SJSA1 (cell line): ENCODE measurements at regions not wholly inside any gene's neighbourhood (a gene's known extent, or its start where the extent isn't known, plus 50 kb on each side); places are given as distances from the start of the nearest gene placed in this dataset.
A peak's percentile ranks its signal among the peaks of the same experiment; 100 is the strongest.

Experiments
- DNase-seq, 2 experiments: peaks; one replicate each; pipeline ENCODE4 v3.0.0-alpha.2; 2015 to 2020; ENCODE audit warnings: low spot score in 2 of 2, low read depth in 1 of 2
- H3K27ac ChIP-seq: fragments of 250-450 bp; sonication (Bioruptor Pico); 2 replicates; pipeline ENCODE4 v1.5.1; 2020; ENCODE audit warnings: mild to moderate bottlenecking, moderate library complexity
- H3K27me3 ChIP-seq: fragments of 250-450 bp; sonication (Bioruptor Pico); replicated peaks from 2 replicates; pipeline ENCODE4 v1.5.1; 2020; ENCODE audit warnings: mild to moderate bottlenecking, moderate library complexity
- H3K36me3 ChIP-seq: fragments of 250-450 bp; sonication (Bioruptor Pico); 2 replicates; pipeline ENCODE4 v1.5.1; 2020; ENCODE audit warnings: mild to moderate bottlenecking
- H3K4me1 ChIP-seq: fragments of 250-450 bp; sonication (Bioruptor Pico); replicated peaks from 2 replicates; pipeline ENCODE4 v1.6.1; 2021; ENCODE audit warnings: mild to moderate bottlenecking
- H3K4me3 ChIP-seq: fragments of 250-450 bp; sonication (Bioruptor Pico); 2 replicates; pipeline ENCODE4 v1.5.1; 2020; ENCODE audit warnings: mild to moderate bottlenecking
- H3K9me3 ChIP-seq: fragments of 250-450 bp; sonication (Bioruptor Pico); replicated peaks from 2 replicates; pipeline ENCODE4 v1.5.1; 2020; ENCODE audit warnings: mild to moderate bottlenecking

- no peaks in the 10 kb centered on the region for H3K27me3 ChIP-seq
- DNase-seq, result no peak
- H3K4me3 ChIP-seq, result no peak overlapping the region
- no peaks in the 10 kb centered on the region for H3K9me3 ChIP-seq
- H3K36me3 ChIP-seq, result no peaks in the 10 kb centered on the region
- H3K27ac ChIP-seq, result no peak overlapping the region
- H3K4me1 ChIP-seq, result peaks cover 4% of the 10 kb centered on the region; the same call in 1 of the 2 replicates
Measured at GRCh38 chr9:21672761-21673160, 129.7 kb upstream of the MTAP start.

DNA sequence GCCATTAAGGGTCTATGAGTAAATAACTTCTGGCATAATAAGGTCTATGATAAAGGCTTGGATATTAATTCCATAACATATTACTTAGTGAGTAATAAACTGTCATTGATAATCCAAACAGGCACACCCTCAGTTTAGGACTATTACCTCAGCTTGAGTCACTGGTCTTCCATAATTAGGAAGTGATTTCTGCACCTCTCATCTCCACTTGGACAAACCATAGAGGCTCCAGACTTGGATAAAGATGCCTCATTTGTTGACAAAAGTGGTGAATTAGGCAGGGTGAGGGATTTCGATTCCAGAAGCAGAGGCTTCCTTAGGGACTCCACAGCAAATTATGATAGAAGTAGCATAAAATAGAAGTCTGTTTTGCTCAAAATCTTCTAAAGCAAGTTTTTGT is 127.5 kb upstream of the MTAP start:
- no peak for DNase-seq
- Histone ChIP-seq H3K27ac (no peak overlapping the region), H3K4me1 (peaks cover 4% of the 10 kb centered on the region; the same call in 1 of the 2 replicates), H3K36me3 (no peaks in the 10 kb centered on the region), H3K27me3 (no peaks in the 10 kb centered on the region), H3K4me3 (no peak overlapping the region), H3K9me3 (no peaks in the 10 kb centered on the region)

DNA sequence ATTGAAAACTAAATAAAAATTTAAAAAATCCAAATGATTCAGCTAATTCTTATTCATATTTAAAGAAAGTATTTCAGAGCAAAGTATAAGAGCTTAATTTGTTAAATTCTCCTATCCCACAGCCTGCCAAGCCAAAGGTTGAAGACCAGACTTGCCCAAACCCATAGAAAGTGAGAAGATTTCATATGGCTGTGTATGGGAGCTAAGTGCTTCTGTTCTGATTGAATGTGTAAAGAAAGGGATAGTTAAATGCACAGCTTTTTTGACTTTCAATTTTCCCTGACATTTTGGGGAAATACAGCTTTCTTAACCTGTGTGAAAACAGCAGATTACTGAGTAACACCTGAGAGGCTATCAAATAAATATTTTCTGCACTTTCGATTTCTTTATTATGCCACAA is 125.0 kb upstream of the MTAP start:
- no peaks in the 10 kb centered on the region for H3K27me3 ChIP-seq
- H3K36me3 ChIP-seq, result no peaks in the 10 kb centered on the region
- no peaks in the 10 kb centered on the region for H3K9me3 ChIP-seq
- DNase-seq, result no peak
- peak overlapping the region; percentile 34 for H3K27ac ChIP-seq
- no peak overlapping the region for H3K4me3 ChIP-seq
- H3K4me1 ChIP-seq, result peaks cover 13% of the 10 kb centered on the region

GRCh38 chr9:21677834-21678233 is 124.6 kb upstream of the MTAP start:
- H3K27me3 ChIP-seq, result no peaks in the 10 kb centered on the region
- peaks cover 17% of the 10 kb centered on the region for H3K4me1 ChIP-seq
- peak overlapping the region; percentile 34 for H3K27ac ChIP-seq
- no peak overlapping the region for H3K4me3 ChIP-seq
- peak in 1 of 2 experiments; percentile 47 for DNase-seq
- H3K9me3 ChIP-seq, result no peaks in the 10 kb centered on the region
- no peaks in the 10 kb centered on the region for H3K36me3 ChIP-seq

DNA sequence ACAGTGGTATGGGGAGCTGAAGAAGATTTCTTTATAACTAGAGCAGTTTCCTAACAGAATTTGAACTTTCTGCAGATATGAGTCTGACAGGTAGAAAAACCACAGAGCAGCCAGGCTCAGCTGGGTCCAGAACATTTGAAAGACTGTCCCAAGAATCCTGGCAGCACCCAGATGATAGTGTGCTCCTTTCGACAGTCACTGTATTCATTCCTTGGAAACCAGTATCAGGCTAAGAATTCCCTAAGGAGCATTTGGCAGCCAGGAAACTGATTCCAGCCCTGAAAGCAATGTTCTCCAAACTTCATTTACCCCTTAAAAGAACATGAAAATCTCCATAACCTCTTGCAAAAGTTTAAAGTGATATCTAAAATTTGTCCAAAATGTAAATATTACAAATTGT is 123.0 kb upstream of the MTAP start:
- no peak for DNase-seq
- no peaks in the 10 kb centered on the region for H3K27me3 ChIP-seq
- no peaks in the 10 kb centered on the region for H3K36me3 ChIP-seq
- no peak overlapping the region for H3K4me3 ChIP-seq
- peaks cover 22% of the 10 kb centered on the region for H3K4me1 ChIP-seq
- H3K27ac ChIP-seq, result no peak overlapping the region
- H3K9me3 ChIP-seq, result no peaks in the 10 kb centered on the region

- Histone ChIP-seq H3K4me1 (peaks cover 33% of the 10 kb centered on the region), H3K27ac (no peak overlapping the region), H3K4me3 (no peak overlapping the region), H3K9me3 (no peaks in the 10 kb centered on the region), H3K27me3 (no peaks in the 10 kb centered on the region), H3K36me3 (no peaks in the 10 kb centered on the region)
- no peak for DNase-seq
Measured at GRCh38 chr9:21680590-21680989, 121.8 kb upstream of the MTAP start.

DNA sequence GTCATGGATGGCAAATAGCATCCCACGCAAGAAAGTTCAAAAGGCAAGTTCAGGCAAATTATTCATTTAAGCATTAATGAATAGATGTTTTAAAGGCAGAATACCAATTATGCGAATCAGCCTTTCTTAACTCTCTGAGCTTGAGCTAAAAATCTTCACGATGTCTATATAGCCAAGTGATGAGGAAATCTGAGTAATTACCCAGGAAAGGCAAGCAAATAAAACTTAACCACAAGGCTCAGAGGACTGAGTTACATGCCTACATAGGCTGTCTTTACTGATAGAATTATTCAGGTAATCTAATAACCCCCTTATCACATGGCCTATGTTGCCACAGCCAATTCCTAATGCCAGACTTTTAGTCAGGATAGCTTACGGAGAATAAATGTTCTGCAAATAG is 120.8 kb upstream of the MTAP start:
- Histone ChIP-seq H3K27ac (no peak overlapping the region), H3K36me3 (no peaks in the 10 kb centered on the region), H3K4me3 (no peak overlapping the region), H3K27me3 (no peaks in the 10 kb centered on the region), H3K9me3 (no peaks in the 10 kb centered on the region), H3K4me1 (peaks cover 42% of the 10 kb centered on the region)
- no peak for DNase-seq

DNA sequence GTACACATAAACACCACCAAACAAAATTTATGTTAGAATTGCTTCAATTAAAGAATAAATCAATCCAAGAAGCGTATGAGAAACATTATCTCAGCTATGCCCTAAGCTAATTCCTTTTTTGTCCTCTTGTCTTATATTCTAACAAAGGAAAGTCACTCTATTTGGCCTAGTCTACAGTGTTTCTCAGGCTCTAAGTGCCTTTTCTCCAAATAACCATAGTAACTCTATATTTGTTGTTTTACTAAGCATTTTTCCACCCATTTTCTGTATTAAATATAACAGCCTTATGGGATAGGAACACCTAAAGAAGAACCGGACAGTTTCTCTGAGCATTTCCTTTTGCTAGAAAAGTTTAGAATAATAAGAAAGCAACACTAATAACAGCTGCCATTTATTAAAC is 120.1 kb upstream of the MTAP start:
- H3K4me3 ChIP-seq, result no peak overlapping the region
- no peak for DNase-seq
- no peaks in the 10 kb centered on the region for H3K36me3 ChIP-seq
- no peaks in the 10 kb centered on the region for H3K27me3 ChIP-seq
- no peak overlapping the region for H3K27ac ChIP-seq
- no peaks in the 10 kb centered on the region for H3K9me3 ChIP-seq
- H3K4me1 ChIP-seq, result peaks cover 48% of the 10 kb centered on the region

- Histone ChIP-seq H3K4me3 (no peak overlapping the region), H3K36me3 (no peaks in the 10 kb centered on the region), H3K4me1 (peaks cover 48% of the 10 kb centered on the region), H3K9me3 (no peaks in the 10 kb centered on the region), H3K27ac (no peak overlapping the region), H3K27me3 (no peaks in the 10 kb centered on the region)
- no peak for DNase-seq
Measured at GRCh38 chr9:21682981-21683380, 119.5 kb upstream of the MTAP start.

DNA sequence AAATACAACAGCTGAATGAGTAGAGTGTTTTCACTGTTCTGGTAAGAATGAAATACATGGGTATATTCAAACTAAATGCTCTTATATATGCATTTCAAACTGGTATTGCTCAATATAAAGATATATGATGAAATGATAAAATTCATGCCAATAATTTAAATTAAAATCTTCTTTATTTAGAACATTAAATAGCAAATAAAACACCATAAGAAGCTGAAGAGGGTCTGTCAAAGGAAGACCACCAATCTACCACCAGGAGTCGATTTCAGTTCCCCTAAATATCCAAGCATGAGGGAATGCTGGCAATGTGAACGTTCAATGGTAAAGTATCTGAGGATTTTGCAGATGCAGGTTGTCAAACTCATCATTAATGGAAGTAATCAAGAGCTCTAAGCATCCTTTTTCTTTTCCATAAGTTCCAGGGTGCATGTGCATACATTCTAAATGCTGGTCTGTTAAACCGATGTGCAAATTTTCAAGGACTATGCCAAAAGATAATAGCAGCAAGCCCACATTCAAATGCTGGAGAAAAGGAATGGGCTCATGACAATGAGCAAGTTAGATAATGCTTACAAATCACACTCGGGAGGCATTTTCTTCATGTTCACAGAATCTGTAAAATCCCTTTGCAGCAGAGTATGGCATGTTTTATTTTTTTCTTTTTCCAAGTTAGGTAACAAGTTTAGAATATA is 118.8 kb upstream of the MTAP start:
- Histone ChIP-seq H3K27me3 (no peaks in the 10 kb centered on the region), H3K36me3 (no peaks in the 10 kb centered on the region), H3K27ac (no peak overlapping the region), H3K9me3 (no peaks in the 10 kb centered on the region), H3K4me3 (no peak overlapping the region), H3K4me1 (peaks cover 50% of the 10 kb centered on the region)
- no peak for DNase-seq

DNA sequence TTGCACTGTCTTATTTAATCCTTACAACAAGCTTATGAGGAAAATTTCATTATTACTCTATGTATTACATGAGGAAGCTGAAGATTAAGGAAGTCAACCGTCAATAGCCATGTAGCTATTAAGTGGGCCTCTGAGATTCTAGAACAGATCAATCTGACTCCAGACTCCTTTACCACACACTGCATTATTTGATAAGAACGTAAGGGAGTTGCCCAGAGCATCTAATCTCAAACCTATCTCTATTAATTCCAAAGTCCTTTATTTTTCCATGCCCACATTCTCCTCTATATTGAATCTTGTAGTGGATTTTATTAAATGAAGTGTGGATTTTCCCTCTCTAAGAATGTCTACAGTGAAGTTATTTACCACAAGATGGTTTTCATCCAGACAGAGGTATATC is 118.2 kb upstream of the MTAP start:
- DNase-seq, result no peak
- peaks cover 56% of the 10 kb centered on the region for H3K4me1 ChIP-seq

GRCh38 chr9:21684831-21685362 is 117.5 kb upstream of the MTAP start:
- no peak overlapping the region for H3K4me3 ChIP-seq
- no peaks in the 10 kb centered on the region for H3K36me3 ChIP-seq
- no peaks in the 10 kb centered on the region for H3K9me3 ChIP-seq
- no peaks in the 10 kb centered on the region for H3K27me3 ChIP-seq
- H3K4me1 ChIP-seq, result peaks cover 61% of the 10 kb centered on the region
- peak; percentile 31 to 51 for DNase-seq
- H3K27ac ChIP-seq, result peak overlapping the region; percentile 25

More for the DNA sequence above, 118.2 kb upstream of the MTAP start:
- no peaks in the 10 kb centered on the region for H3K27me3 ChIP-seq
- H3K9me3 ChIP-seq, result no peaks in the 10 kb centered on the region
- no peak overlapping the region for H3K4me3 ChIP-seq
- no peaks in the 10 kb centered on the region for H3K36me3 ChIP-seq
- no peak overlapping the region; the same call in 1 of the 2 replicates for H3K27ac ChIP-seq

DNA sequence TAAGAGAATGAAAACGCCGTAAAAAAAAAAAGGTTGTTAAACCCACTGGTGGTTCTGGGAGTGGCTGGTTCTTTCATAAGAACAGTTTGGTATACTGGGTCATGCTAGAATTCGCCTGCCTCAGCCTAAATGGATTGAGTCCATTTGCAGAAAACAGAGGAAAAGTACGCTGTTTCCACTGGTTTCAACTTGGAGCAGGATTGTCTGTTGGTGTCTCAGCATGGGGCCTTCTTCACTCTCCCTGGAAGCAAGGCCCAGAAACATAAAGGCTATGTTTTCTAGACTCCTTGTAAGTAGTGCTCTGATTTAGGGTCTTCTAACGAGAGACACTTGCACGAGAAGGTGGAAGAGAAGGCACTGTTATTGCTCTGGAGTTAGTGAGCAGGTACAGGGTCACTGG is 116.9 kb upstream of the MTAP start:
- no peaks in the 10 kb centered on the region for H3K27me3 ChIP-seq
- H3K27ac ChIP-seq, result peak overlapping the region; percentile 25; the same call in 1 of the 2 replicates
- H3K36me3 ChIP-seq, result no peaks in the 10 kb centered on the region
- no peak overlapping the region for H3K4me3 ChIP-seq
- DNase-seq, result no peak
- H3K4me1 ChIP-seq, result peaks cover 61% of the 10 kb centered on the region
- no peaks in the 10 kb centered on the region for H3K9me3 ChIP-seq

DNA sequence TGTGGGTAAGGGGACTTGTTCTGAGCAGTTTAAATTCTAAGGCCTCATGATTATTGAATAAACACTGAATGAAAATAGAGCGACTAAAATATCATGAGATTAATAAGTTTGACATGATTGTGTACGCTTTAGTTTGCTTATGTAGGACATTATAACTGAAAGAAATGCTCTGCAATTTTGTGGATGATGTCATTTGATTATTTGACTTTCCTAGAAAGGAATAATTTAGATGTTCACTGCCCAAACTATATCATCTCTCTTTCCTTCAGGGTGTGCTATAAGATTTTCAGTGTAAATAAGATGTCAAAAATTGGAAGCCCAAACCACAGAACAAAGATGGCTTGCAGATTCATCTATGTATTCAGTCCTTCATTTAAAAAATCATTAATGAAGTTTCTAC is 115.7 kb upstream of the MTAP start:
- Histone ChIP-seq H3K27ac (no peak overlapping the region), H3K36me3 (no peaks in the 10 kb centered on the region), H3K27me3 (no peaks in the 10 kb centered on the region), H3K4me1 (peaks cover 53% of the 10 kb centered on the region), H3K9me3 (no peaks in the 10 kb centered on the region), H3K4me3 (no peak overlapping the region)
- DNase-seq, result no peak

- peak overlapping the region; percentile 86 for H3K27ac ChIP-seq
- no peaks in the 10 kb centered on the region for H3K9me3 ChIP-seq
- H3K4me1 ChIP-seq, result peaks cover 53% of the 10 kb centered on the region
- no peak overlapping the region for H3K4me3 ChIP-seq
- no peak for DNase-seq
- no peaks in the 10 kb centered on the region for H3K27me3 ChIP-seq
- no peaks in the 10 kb centered on the region for H3K36me3 ChIP-seq
Measured at GRCh38 chr9:21687351-21687750, 115.1 kb upstream of the MTAP start.
